ENCODE measurements at regions not wholly inside any gene's neighbourhood (a gene's known extent, or its start where the extent isn't known, plus 50 kb on each side); places are given as distances from the start of the nearest gene placed in this dataset.

DNA sequence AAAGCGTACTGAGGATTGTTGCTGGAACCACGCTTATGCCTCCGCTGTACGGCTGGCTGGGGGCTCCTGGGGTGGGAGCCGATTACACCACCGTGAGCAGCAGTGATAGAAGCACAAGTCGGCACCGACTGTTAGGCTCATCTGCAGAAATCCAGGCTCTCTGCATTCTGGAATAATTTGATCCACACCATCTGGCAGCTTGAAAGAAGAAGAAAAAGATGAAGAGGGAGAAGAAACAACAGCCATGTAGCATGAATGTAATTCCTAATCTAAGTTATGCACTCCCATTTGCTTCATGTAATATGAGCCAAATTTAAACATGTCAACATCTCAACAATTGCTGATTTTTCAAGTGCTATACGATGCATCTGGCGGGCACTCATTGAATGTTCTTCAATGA, 84.6 kb upstream of the DHX15 start:
- no peak overlapping the region for H3K4me3 Mint-ChIP-seq

DNA sequence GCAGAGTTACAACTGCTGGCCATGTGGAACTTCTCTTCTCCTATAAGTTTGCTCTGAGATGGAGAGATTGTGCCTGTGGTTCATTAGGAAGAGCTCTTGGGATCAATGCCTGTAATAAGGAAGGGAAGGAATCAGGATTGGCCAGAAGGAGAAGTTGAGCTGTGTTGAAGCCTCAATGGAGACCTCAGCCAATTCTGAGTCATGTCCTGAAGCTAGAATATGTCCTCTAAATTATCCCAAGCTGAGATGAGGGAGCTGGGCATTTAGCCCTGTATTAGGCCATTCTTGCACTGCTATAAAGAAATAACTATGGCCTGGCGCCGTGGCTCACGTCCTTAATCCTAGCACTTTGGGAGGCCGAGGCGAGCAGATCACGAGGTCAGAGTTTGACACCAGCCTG, 85.4 kb upstream of the DHX15 start:
- H3K36me3 ChIP-seq (replicated peaks in 1 of 2; ENCODE audit: control extremely low read depth in 1 of 2, control insufficient read depth in 1 of 2, extremely low read depth in 1 of 2, insufficient read depth in 2 of 2, low read length in 1 of 2): no peaks in the 10 kb centered on the region
- peaks cover 0 to 5% (median 0%) of the 10 kb centered on the region in 3 donors for H3K9me3 ChIP-seq (ENCODE audit: control extremely low read depth in 1 of 3, control insufficient read depth in 2 of 3, insufficient read depth in 1 of 3, low read length in 2 of 3)
- H3K4me3 Mint-ChIP-seq: no peak overlapping the region
- H3K27me3 ChIP-seq (replicated peaks in 1 of 4; ENCODE audit: control extremely low read depth in 1 of 4, control insufficient read depth in 3 of 4, insufficient read depth in 4 of 4, low read length in 3 of 4): peaks cover 0 to 7% (median 5%) of the 10 kb centered on the region in 4 experiments
- H2AFZ ChIP-seq (ENCODE audit: insufficient read depth, low read depth, low read length, poor library complexity, severe bottlenecking): no peak overlapping the region
- H4K20me1 ChIP-seq (ENCODE audit: control insufficient read depth, insufficient read depth, low read length, poor library complexity, severe bottlenecking): no peaks in the 10 kb centered on the region
- intact Hi-C loops (cut with micrococcal nuclease): no loop called here
- H3K9me3 Mint-ChIP-seq (ENCODE audit: insufficient read depth): no peaks in the 10 kb centered on the region
- no peaks in the 10 kb centered on the region for H3K4me1 Mint-ChIP-seq
- WGBS (ENCODE audit: insufficient coverage): 94% methylated on average over 6 of the region's 6 CpGs
- DNase-seq (no peak), ATAC-seq (ENCODE audit: low read depth) (no peak)
- H3K4me2 ChIP-seq (replicated peaks; ENCODE audit: low read depth, low read length, poor library complexity, severe bottlenecking): no peak overlapping the region
- no peaks in the 10 kb centered on the region for H3K79me2 ChIP-seq (ENCODE audit: control insufficient read depth, insufficient read depth, low read length)
- no peak overlapping the region for H3K27ac Mint-ChIP-seq
- H3K9ac ChIP-seq (ENCODE audit: low read length): no peak overlapping the region
- CTCF ChIA-PET: no interaction called here
- no peak overlapping the region for H3K4me3 ChIP-seq (ENCODE audit: control extremely low read depth in 1 of 5, extremely low read depth in 1 of 5, insufficient read depth in 1 of 5, low read depth in 2 of 5, low read length in 4 of 5)
- no peak overlapping the region for H3K27ac ChIP-seq (ENCODE audit: low read length in 2 of 2)
- peaks cover 22% of the 10 kb centered on the region for H3K27me3 Mint-ChIP-seq
- POLR2A ChIA-PET: no interaction called here
- H3K4me1 ChIP-seq (ENCODE audit: control insufficient read depth in 2 of 2, insufficient read depth in 2 of 2, low read length in 2 of 2): no peaks in the 10 kb centered on the region
- TF ChIP-seq EZH2 (IDR thresholded peaks at IDR 0.05; ENCODE audit: borderline replicate concordance, insufficient read depth, low read depth, low read length, poor library complexity, severe bottlenecking): no peak
- no peak for TF ChIP-seq CTCF (IDR thresholded peaks at IDR 0.05)

More for the DNA sequence above, 84.6 kb upstream of the DHX15 start:
- no peaks in the 10 kb centered on the region for H3K36me3 ChIP-seq (replicated peaks in 1 of 2; ENCODE audit: control extremely low read depth in 1 of 2, control insufficient read depth in 1 of 2, extremely low read depth in 1 of 2, insufficient read depth in 2 of 2, low read length in 1 of 2)
- ChIA-PET POLR2A (no interaction called here), CTCF (no interaction called here)
- no peaks in the 10 kb centered on the region for H4K20me1 ChIP-seq (ENCODE audit: control insufficient read depth, insufficient read depth, low read length, poor library complexity, severe bottlenecking)
- H3K27me3 ChIP-seq (replicated peaks in 1 of 4; ENCODE audit: control extremely low read depth in 1 of 4, control insufficient read depth in 3 of 4, insufficient read depth in 4 of 4, low read length in 3 of 4): peaks cover 0 to 7% (median 6%) of the 10 kb centered on the region in 4 experiments
- H3K4me3 ChIP-seq (ENCODE audit: control extremely low read depth in 1 of 5, extremely low read depth in 1 of 5, insufficient read depth in 1 of 5, low read depth in 2 of 5, low read length in 4 of 5): no peak overlapping the region
- H3K9me3 ChIP-seq (ENCODE audit: control extremely low read depth in 1 of 3, control insufficient read depth in 2 of 3, insufficient read depth in 1 of 3, low read length in 2 of 3): peaks cover 0 to 5% (median 0%) of the 10 kb centered on the region in 3 donors
- ATAC-seq (ENCODE audit: low read depth) (no peak), DNase-seq (no peak)
- intact Hi-C loops (cut with micrococcal nuclease): no loop called here
- Mint-ChIP-seq H3K4me1 (no peaks in the 10 kb centered on the region), H3K27me3 (peaks cover 26% of the 10 kb centered on the region), H3K27ac (no peak overlapping the region), H3K9me3 (ENCODE audit: insufficient read depth) (no peaks in the 10 kb centered on the region)
- 95% methylated on average over 6 of the region's 10 CpGs for WGBS (ENCODE audit: insufficient coverage)
- no peak overlapping the region for H3K27ac ChIP-seq (ENCODE audit: low read length in 2 of 2)
- no peak for TF ChIP-seq CTCF (IDR thresholded peaks at IDR 0.05)
- TF ChIP-seq EZH2 (IDR thresholded peaks at IDR 0.05; ENCODE audit: borderline replicate concordance, insufficient read depth, low read depth, low read length, poor library complexity, severe bottlenecking): no peak
- H3K4me1 ChIP-seq (ENCODE audit: control insufficient read depth in 2 of 2, insufficient read depth in 2 of 2, low read length in 2 of 2): no peaks in the 10 kb centered on the region
- no peak overlapping the region for H3K9ac ChIP-seq (ENCODE audit: low read length)
- no peak overlapping the region for H3K4me2 ChIP-seq (replicated peaks; ENCODE audit: low read depth, low read length, poor library complexity, severe bottlenecking)
- no peak overlapping the region for H2AFZ ChIP-seq (ENCODE audit: insufficient read depth, low read depth, low read length, poor library complexity, severe bottlenecking)
- H3K79me2 ChIP-seq (ENCODE audit: control insufficient read depth, insufficient read depth, low read length): no peaks in the 10 kb centered on the region

All from B cell (primary cell).